GM18873 (cell line): ENCODE measurements at regions not wholly inside any gene's neighbourhood (a gene's known extent, or its start where the extent isn't known, plus 50 kb on each side); places are given as distances from the start of the nearest gene placed in this dataset.

Experiments
- ATAC-seq: cut with Tn5 transposase; IDR thresholded peaks from one replicate; pipeline ENCODE4 v1.9.1; 2021; ENCODE audit warnings: mild to moderate bottlenecking, moderate library complexity, moderate number of reproducible peaks; ENCODE audit not compliant: unreplicated experiment, low FRiP score

GRCh38 chr20:39903806-39904465 lies 785.1 kb downstream of the MAFB start:
- ATAC-seq = no peak

- no peak for ATAC-seq
These were observed 789.2 kb downstream of the MAFB start for GRCh38 chr20:39899881-39900280.

- ATAC-seq = no peak
These were observed 790.6 kb downstream of the MAFB start for GRCh38 chr20:39898467-39898852.

DNA sequence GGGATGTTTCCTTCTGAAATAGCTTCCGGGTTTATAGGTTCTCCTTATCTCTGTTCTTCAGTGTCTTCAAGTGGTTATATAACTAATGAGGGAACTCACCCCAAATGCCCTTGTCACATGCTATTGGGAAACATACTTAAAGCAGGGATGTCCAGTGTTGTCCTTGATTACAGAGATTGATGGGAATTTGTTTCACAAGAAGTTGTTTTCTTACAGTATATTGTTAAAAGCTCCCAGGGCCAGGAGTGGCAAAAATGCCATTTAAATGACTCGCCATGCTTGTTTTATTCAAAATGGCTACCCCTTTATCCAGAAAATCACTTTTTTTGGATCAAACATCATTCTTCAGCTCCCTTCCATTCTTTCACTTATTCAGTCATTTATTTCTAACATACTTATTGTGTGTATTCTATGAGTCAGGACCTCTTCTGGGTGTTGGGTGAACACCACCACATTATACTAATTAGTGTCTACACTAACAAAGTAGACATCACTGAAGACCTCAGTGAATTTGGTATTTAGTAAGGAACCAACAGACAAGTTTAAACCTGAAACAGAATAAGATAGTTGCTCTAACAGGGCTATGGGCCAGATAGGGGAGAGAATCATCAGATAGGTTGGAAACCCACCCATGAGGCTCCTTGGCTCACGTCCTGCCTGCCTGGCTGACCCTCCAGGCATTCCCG lies 791.1 kb downstream of the MAFB start:
- no peak for ATAC-seq

DNA sequence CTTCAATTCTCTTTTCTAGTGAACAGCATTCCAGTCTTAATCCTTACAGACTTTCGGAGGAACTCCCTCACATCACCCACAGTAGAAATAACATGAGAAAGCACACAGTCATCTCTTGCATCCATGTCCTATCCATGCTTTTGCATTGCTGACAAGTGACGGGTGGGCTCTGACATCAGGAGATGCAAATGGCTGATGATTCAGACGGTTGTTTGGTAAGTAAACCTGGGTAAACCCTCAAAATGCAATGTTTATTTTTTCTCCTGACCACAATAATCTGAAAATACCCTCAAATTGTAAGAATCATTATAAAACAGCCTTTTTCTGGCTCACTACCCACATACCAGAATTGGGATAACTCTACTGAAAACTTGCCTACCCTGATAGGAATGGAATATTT lies 792.0 kb downstream of the MAFB start:
- ATAC-seq = no peak

DNA sequence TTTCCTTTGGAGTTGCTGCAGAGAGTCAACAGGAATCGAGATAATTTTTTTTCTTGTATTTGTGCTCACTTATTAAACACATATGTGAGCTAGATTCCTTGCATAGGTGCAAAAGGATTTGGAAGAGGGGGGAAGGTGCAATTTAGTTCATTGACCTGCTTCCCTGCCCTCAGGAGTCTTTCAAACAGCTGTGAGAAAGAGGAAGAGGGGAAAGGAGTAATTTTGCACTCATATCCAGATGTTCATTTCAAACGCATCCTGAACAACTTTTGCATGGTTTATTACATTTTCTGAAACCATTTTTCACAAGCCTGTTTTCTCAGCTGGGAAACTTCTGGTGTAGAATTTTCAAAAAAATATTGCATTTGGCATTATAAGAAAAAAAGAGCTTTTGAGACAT lies 795.0 kb downstream of the MAFB start:
- no peak for ATAC-seq

DNA sequence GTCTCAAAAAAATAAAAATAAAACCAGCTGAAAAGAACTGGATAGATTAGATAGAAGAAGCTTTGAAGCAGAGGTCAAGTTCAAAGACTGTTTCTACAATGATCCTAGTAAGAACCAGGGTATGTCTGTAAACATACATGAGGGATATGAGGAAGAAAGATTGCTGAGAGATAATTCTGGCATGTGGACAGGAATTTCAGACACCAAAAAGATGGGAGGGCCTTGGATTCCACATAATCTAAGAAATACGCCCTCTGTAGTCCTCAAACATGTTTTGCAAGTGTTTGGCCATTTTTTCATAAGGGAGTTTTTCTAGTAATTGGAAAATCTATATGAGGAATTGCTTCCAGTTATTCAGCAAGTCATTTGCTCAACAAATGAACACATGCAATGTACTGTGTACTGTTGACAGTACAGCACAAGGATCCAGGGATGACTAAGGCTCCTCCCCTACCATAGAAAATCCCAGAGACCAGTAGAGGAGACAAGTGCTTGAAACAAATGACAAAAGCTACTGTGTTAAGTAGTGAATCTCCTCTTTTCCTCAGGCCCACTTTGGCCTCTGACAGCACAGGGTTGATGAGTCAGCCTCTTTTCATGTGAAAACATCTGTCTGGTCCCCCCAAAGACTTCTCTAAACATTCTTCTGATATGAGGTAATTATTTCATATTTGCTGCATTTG lies 795.9 kb downstream of the MAFB start:
- ATAC-seq = no peak

DNA sequence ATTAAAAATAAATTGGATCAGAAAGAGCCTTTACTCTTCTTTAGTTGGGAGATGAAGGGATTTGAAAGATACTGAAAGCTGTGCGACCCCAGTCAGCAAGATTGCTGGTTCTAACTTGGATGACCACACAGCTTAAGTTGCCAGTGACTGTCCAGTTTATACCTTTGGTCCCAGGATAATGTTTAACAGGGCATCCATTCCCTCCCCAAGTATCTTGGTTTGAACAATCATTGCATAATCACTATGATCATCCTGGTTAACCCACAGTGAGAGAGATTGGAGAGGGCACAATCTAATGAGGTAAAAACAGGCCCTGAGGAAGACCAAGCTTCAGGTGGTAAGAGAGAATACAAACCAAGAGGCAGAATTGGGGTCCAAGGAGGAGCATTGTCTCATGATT lies 798.3 kb downstream of the MAFB start:
- ATAC-seq = no peak

GRCh38 chr20:39888310-39888709 lies 800.7 kb downstream of the MAFB start:
- no peak for ATAC-seq

DNA sequence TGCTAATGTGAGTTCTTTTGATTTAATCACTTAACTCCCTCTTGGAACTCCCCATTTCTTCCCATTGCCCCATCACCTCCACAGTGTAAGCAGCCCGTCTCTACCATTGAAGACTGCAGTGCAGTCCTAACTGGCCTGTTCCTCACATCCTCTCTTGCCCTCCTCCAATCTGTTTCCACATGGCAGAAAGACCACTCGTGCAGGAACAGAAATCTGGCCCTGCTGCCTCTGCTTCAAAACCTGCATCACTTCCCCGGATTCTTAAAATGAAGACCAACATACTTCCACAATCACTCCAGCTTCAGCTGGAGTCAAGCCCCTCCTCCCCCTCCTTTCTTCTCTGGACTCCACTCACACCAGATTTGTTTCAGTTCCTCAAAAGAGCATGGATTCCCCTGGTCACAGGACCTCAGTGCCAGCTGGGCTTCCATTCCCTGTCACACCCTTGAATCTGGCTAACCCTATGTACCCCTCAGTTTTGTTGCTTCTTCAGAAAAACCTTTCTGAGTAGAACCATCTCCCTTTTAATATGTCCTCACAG lies 802.3 kb downstream of the MAFB start:
- ATAC-seq = no peak

- ATAC-seq = no peak
These were observed 802.9 kb downstream of the MAFB start for GRCh38 chr20:39885975-39886649.

- ATAC-seq = no peak
These were observed 806.2 kb downstream of the MAFB start for GRCh38 chr20:39882806-39883205.

DNA sequence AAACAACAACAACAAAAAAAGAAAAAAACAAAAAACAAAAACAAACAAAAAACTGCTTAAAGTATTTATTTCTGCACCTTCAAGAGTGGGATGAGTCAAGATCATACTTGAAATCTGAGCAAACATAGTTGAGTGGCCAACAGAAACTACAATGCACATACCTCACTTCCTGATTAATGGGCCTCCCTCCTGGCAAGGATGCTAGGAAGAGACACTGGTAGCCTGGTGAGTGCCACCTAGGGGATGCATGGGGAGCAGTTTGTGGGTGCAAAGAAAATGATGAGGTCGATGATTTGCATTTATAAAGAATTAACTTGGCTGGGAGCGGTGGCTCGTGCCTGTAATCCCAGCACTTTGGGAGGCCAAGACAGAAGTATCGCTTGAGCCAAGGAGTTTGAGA lies 808.1 kb downstream of the MAFB start:
- no peak for ATAC-seq

- ATAC-seq = no peak
These were observed 809.7 kb downstream of the MAFB start for GRCh38 chr20:39879296-39879695.

DNA sequence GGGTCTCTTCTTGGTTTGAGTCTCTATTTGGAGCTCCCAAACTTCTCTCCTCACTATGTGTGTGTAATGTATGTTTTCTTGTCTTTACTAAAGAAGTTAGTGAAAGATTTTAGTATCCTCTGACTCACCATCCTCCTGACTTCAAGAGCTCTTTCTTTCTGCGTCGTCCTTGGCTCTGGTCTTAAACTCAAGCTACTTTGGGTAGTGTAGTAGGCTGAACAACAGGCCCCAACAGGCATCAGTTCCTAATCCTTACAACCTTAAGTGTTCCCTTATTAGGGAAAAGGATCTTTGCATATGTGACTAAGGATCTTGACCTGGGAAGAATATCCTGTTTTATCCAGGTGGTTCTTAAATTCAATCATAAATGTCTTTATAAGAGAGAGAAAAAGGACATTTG lies 810.2 kb downstream of the MAFB start:
- ATAC-seq = no peak

GRCh38 chr20:39878320-39878719 lies 810.7 kb downstream of the MAFB start:
- ATAC-seq = no peak

GRCh38 chr20:39877788-39878187 lies 811.2 kb downstream of the MAFB start:
- no peak for ATAC-seq

GRCh38 chr20:39876976-39877635 lies 811.9 kb downstream of the MAFB start:
- ATAC-seq = no peak

DNA sequence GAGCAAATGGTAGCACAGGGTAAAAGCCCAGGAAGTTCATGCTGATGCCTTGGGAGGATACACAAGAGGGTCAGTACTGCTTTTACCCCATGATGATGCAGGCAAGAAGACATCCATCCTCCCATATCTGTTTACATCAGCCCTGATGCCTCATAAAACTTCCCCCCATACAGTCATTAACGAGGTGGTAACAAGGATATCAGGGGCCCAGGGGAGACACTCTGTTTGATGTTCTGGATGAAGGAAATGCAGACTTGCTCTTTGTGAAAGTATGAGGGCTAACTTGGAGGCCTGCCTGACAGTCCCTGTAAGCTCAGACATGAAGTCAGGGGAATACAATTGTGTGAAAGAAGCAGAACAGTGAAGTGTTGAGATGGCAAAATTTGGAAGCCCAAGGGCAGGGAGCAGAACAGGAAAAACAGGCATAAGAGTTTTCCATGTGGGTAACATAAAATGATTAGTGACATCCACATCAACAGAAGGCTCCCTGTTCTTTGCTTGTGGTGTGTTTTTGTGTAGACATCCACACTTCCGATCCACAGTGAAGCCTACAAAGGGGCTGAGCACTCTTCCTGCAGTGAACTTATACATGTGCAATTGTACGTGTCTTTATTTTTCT lies 813.4 kb downstream of the MAFB start:
- ATAC-seq = no peak
